DMS153 treated with DMSO at 0.1 percent for 48 hours (cell line): ENCODE measurements at regions not wholly inside any gene's neighbourhood (a gene's known extent, or its start where the extent isn't known, plus 50 kb on each side); places are given as distances from the start of the nearest gene placed in this dataset.
"Not testable (repeated sequence)": the region's sequence is repeated elsewhere in the genome, so short reads cannot be mapped to it uniquely, and the experiment has no call there.

Source experiments
- DNase-seq: peaks from one replicate; lab custom pipeline; 2025; ENCODE audit not compliant: unreplicated experiment; lab: John Stamatoyannopoulos, UW

- no peak for DNase-seq
Measured at GRCh38 chrX:143455046-143455445, 62.2 kb downstream of the SPANXN3 start.

- DNase-seq: peak; percentile 22
Measured at GRCh38 chrX:143437439-143437838, 79.8 kb downstream of the SPANXN3 start.

- no peak for DNase-seq
Measured at GRCh38 chrX:143435916-143436315, 81.4 kb downstream of the SPANXN3 start.

GRCh38 chrX:143429811-143430210, 87.5 kb downstream of the SPANXN3 start:
- DNase-seq: no peak

GRCh38 chrX:143429131-143429530, 88.1 kb downstream of the SPANXN3 start:
- no peak for DNase-seq

GRCh38 chrX:143401160-143401559, 116.1 kb downstream of the SPANXN3 start:
- DNase-seq: no peak

- no peak for DNase-seq
Measured at GRCh38 chrX:143378851-143379250, 138.4 kb downstream of the SPANXN3 start.

- DNase-seq: no peak
Measured at GRCh38 chrX:143363419-143363818, 153.9 kb downstream of the SPANXN3 start.

- no peak for DNase-seq
Measured at GRCh38 chrX:143340190-143340589, 177.1 kb downstream of the SPANXN3 start.

GRCh38 chrX:143336261-143336660, 181.0 kb downstream of the SPANXN3 start:
- DNase-seq: no peak

- DNase-seq: no peak
Measured at GRCh38 chrX:143319526-143319925, 197.7 kb downstream of the SPANXN3 start.

- not testable (repeated sequence) for DNase-seq
Measured at GRCh38 chrX:143318857-143319256, 198.4 kb downstream of the SPANXN3 start.

GRCh38 chrX:143306991-143307937, 210.0 kb downstream of the SPANXN3 start:
- DNase-seq: peak; percentile 43

- no peak for DNase-seq
Measured at GRCh38 chrX:143304518-143304917, 212.8 kb downstream of the SPANXN3 start.

GRCh38 chrX:143304025-143304424, 213.2 kb downstream of the SPANXN3 start:
- DNase-seq: no peak

- no peak for DNase-seq
Measured at GRCh38 chrX:143298663-143299241, 218.5 kb downstream of the SPANXN3 start.

- peak; percentile 91 for DNase-seq
Measured at GRCh38 chrX:143296521-143296920, 220.8 kb downstream of the SPANXN3 start.

- no peak for DNase-seq
Measured at GRCh38 chrX:143287236-143287635, 230.0 kb downstream of the SPANXN3 start.

- no peak for DNase-seq
Measured at GRCh38 chrX:143270317-143270716, 244.6 kb downstream of the SPANXN4 start.

GRCh38 chrX:143244593-143244992, 218.9 kb downstream of the SPANXN4 start:
- not testable (repeated sequence) for DNase-seq

- DNase-seq: no peak
Measured at GRCh38 chrX:143240658-143241057, 214.9 kb downstream of the SPANXN4 start.

GRCh38 chrX:143231492-143231891, 205.8 kb downstream of the SPANXN4 start:
- no peak for DNase-seq
